Loucy (cell line): ENCODE measurements at regions not wholly inside any gene's neighbourhood (a gene's known extent, or its start where the extent isn't known, plus 50 kb on each side); places are given as distances from the start of the nearest gene placed in this dataset.
"Not testable (repeated sequence)": the region's sequence is repeated elsewhere in the genome, so short reads cannot be mapped to it uniquely, and the experiment has no call there.

Experiments used
- EZH2phosphoT487 ChIP-seq: fragments of 200-600 bp; IDR thresholded peaks from 2 replicates; pipeline ENCODE4 v1.6.1; 2018; ENCODE audit warnings: antibody characterized with exemption, mild to moderate bottlenecking, moderate library complexity, borderline replicate concordance
- TF ChIP-seq, protein P1 (sequence below): fragments of 200-600 bp; sonication (generic); conservative IDR thresholded peaks from 2 replicates; pipeline ENCODE4 v1.5.1; 2014; ENCODE audit warnings: mild to moderate bottlenecking, antibody characterized with exemption, low read length

DNA sequence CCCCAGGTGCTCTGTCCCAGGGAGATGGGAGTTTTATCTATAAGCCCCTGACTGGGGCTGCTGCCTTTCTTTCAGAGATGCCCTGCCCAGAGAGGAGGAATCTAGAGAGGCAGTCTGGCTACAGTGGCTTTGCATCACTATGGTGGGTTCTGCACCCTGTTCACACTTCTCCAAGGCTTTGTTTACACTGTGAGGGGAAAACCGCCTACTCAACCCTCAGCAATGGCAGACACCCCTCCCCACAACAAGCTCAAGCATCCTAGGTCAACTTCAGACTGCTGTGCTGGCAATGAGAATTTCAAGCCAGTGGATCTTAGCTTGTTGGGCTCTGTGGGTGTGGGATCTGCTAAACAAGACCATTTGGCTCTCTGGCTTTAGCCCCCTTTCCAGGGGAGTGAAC, 204.4 kb upstream of the THRB start:
- TF ChIP-seq, protein P1, sequence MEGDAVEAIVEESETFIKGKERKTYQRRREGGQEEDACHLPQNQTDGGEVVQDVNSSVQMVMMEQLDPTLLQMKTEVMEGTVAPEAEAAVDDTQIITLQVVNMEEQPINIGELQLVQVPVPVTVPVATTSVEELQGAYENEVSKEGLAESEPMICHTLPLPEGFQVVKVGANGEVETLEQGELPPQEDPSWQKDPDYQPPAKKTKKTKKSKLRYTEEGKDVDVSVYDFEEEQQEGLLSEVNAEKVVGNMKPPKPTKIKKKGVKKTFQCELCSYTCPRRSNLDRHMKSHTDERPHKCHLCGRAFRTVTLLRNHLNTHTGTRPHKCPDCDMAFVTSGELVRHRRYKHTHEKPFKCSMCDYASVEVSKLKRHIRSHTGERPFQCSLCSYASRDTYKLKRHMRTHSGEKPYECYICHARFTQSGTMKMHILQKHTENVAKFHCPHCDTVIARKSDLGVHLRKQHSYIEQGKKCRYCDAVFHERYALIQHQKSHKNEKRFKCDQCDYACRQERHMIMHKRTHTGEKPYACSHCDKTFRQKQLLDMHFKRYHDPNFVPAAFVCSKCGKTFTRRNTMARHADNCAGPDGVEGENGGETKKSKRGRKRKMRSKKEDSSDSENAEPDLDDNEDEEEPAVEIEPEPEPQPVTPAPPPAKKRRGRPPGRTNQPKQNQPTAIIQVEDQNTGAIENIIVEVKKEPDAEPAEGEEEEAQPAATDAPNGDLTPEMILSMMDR, result not testable (repeated sequence)
- TF ChIP-seq EZH2phosphoT487, result not testable (repeated sequence)
